ENCODE measurements at regions not wholly inside any gene's neighbourhood (a gene's known extent, or its start where the extent isn't known, plus 50 kb on each side); places are given as distances from the start of the nearest gene placed in this dataset.

GRCh38 chr4:162650166-162650565 lies 486.4 kb upstream of the FSTL5 start:
- H3K36me3 ChIP-seq (ENCODE audit: insufficient read depth, low read length) = no peaks in the 10 kb centered on the region
- no peaks in the 10 kb centered on the region for H3K9me3 ChIP-seq (ENCODE audit: insufficient read depth, low read depth, low read length)
- H3K9me2 ChIP-seq (replicated peaks; ENCODE audit: low read depth, low read length) = no peaks in the 10 kb centered on the region
- H4K20me1 ChIP-seq (ENCODE audit: insufficient read depth, low read length, poor library complexity, severe bottlenecking) = no peaks in the 10 kb centered on the region
- no peak overlapping the region for H3K4me3 ChIP-seq (ENCODE audit: low read length, poor library complexity, severe bottlenecking)
- TF ChIP-seq CTCF (conservative IDR thresholded peaks at IDR 0.05; ENCODE audit: low read length) (no peak), EZH2phosphoT487 (IDR thresholded peaks at IDR 0.05; ENCODE audit: borderline replicate concordance) (no peak)
- no peak overlapping the region for H3K4me2 ChIP-seq (ENCODE audit: low read depth, low read length, poor library complexity, severe bottlenecking)
- no peak overlapping the region for H2AFZ ChIP-seq (ENCODE audit: low read length)
- no peaks in the 10 kb centered on the region for H3K27me3 ChIP-seq (ENCODE audit: insufficient read depth, low read length, poor library complexity, severe bottlenecking)
- no peaks in the 10 kb centered on the region for H3K4me1 ChIP-seq (ENCODE audit: insufficient read depth, low read length, poor library complexity, severe bottlenecking)
- H3K9ac ChIP-seq (ENCODE audit: low read depth, low read length, poor library complexity, severe bottlenecking) = no peak overlapping the region
- H3K79me2 ChIP-seq (ENCODE audit: insufficient read depth, low read length) = no peaks in the 10 kb centered on the region
- H3F3A ChIP-seq (ENCODE audit: low read depth) = no peaks in the 10 kb centered on the region

- Histone ChIP-seq H3K4me1 (ENCODE audit: insufficient read depth, low read length, poor library complexity, severe bottlenecking) (no peaks in the 10 kb centered on the region), H3K27me3 (ENCODE audit: insufficient read depth, low read length, poor library complexity, severe bottlenecking) (no peaks in the 10 kb centered on the region), H3F3A (ENCODE audit: low read depth) (no peaks in the 10 kb centered on the region), H3K9me2 (replicated peaks; ENCODE audit: low read depth, low read length) (no peaks in the 10 kb centered on the region), H3K4me3 (ENCODE audit: low read length, poor library complexity, severe bottlenecking) (no peak overlapping the region), H3K9me3 (ENCODE audit: insufficient read depth, low read depth, low read length) (no peaks in the 10 kb centered on the region), H3K36me3 (ENCODE audit: insufficient read depth, low read length) (no peaks in the 10 kb centered on the region), H2AFZ (ENCODE audit: low read length) (no peak overlapping the region), H4K20me1 (ENCODE audit: insufficient read depth, low read length, poor library complexity, severe bottlenecking) (no peaks in the 10 kb centered on the region), H3K9ac (ENCODE audit: low read depth, low read length, poor library complexity, severe bottlenecking) (no peak overlapping the region), H3K4me2 (ENCODE audit: low read depth, low read length, poor library complexity, severe bottlenecking) (no peak overlapping the region), H3K79me2 (ENCODE audit: insufficient read depth, low read length) (no peaks in the 10 kb centered on the region)
- TF ChIP-seq EZH2phosphoT487 (IDR thresholded peaks at IDR 0.05; ENCODE audit: borderline replicate concordance) (no peak), CTCF (conservative IDR thresholded peaks at IDR 0.05; ENCODE audit: low read length) (no peak)
Observed at GRCh38 chr4:162645381-162645780, 481.6 kb upstream of the FSTL5 start.

GRCh38 chr4:162644346-162644745 lies 480.5 kb upstream of the FSTL5 start:
- no peak for TF ChIP-seq CTCF (conservative IDR thresholded peaks at IDR 0.05; ENCODE audit: low read length)
- no peak for TF ChIP-seq EZH2phosphoT487 (IDR thresholded peaks at IDR 0.05; ENCODE audit: borderline replicate concordance)
- Histone ChIP-seq H3K4me1 (ENCODE audit: insufficient read depth, low read length, poor library complexity, severe bottlenecking) (no peaks in the 10 kb centered on the region), H4K20me1 (ENCODE audit: insufficient read depth, low read length, poor library complexity, severe bottlenecking) (no peaks in the 10 kb centered on the region), H3K9me3 (ENCODE audit: insufficient read depth, low read depth, low read length) (no peaks in the 10 kb centered on the region), H3K36me3 (ENCODE audit: insufficient read depth, low read length) (no peaks in the 10 kb centered on the region), H3F3A (ENCODE audit: low read depth) (no peaks in the 10 kb centered on the region), H3K9me2 (replicated peaks; ENCODE audit: low read depth, low read length) (no peaks in the 10 kb centered on the region), H3K79me2 (ENCODE audit: insufficient read depth, low read length) (no peaks in the 10 kb centered on the region), H3K9ac (ENCODE audit: low read depth, low read length, poor library complexity, severe bottlenecking) (no peak overlapping the region), H2AFZ (ENCODE audit: low read length) (no peak overlapping the region), H3K4me3 (ENCODE audit: low read length, poor library complexity, severe bottlenecking) (no peak overlapping the region), H3K27me3 (ENCODE audit: insufficient read depth, low read length, poor library complexity, severe bottlenecking) (no peaks in the 10 kb centered on the region), H3K4me2 (ENCODE audit: low read depth, low read length, poor library complexity, severe bottlenecking) (no peak overlapping the region)

Measured in Loucy (cell line).